ENCODE measurements at regions not wholly inside any gene's neighbourhood (a gene's known extent, or its start where the extent isn't known, plus 50 kb on each side); places are given as distances from the start of the nearest gene placed in this dataset.

- H3K27me3 ChIP-seq (ENCODE audit: control insufficient read depth, extremely low read depth, insufficient read depth, low read length): no peaks in the 10 kb centered on the region
- H2AFZ ChIP-seq (ENCODE audit: control insufficient read depth, low read length): no peak overlapping the region
- H3K9me1 ChIP-seq (ENCODE audit: control insufficient read depth, extremely low read depth, insufficient read depth, low read length): no peaks in the 10 kb centered on the region
- no peak overlapping the region for H3K9ac ChIP-seq (ENCODE audit: control insufficient read depth, extremely low read depth, insufficient read depth, low read length)
- dilution Hi-C loops (cut with MboI; ENCODE audit: extremely low pct_ligation_motif_present, low sequenced_read_pairs): no loop called here
- no peaks in the 10 kb centered on the region for H3K36me3 ChIP-seq (ENCODE audit: control insufficient read depth in 2 of 2, extremely low read depth in 1 of 2, insufficient read depth in 2 of 2, low read length in 2 of 2)
- DNase-seq (ENCODE audit: low read depth, low spot score) (no peak), FAIRE-seq (no peak)
- no peak overlapping the region for H3K27ac ChIP-seq (ENCODE audit: control insufficient read depth, insufficient read depth, low read length)
- H3K79me2 ChIP-seq (ENCODE audit: control insufficient read depth, insufficient read depth, low read length): no peaks in the 10 kb centered on the region
- H3K4me3 ChIP-seq (ENCODE audit: control insufficient read depth in 2 of 3, extremely low read depth in 1 of 3, insufficient read depth in 2 of 3, low read depth in 1 of 3, low read length in 3 of 3): no peak overlapping the region
- no peaks in the 10 kb centered on the region for H4K20me1 ChIP-seq (ENCODE audit: control insufficient read depth, extremely low read depth, insufficient read depth, low read length)
- H3K4me1 ChIP-seq (ENCODE audit: control insufficient read depth, extremely low read depth, insufficient read depth, low read length): no peaks in the 10 kb centered on the region
- TF ChIP-seq CTCF (optimal IDR thresholded peaks at IDR 0.05 in 1 of 3, IDR thresholded peaks at IDR 0.05 in 1 of 3, conservative IDR thresholded peaks at IDR 0.05 in 1 of 3; ENCODE audit: extremely low read depth in 1 of 3, insufficient read depth in 2 of 3, low read length in 3 of 3) (no peak), EZH2 (IDR thresholded peaks at IDR 0.05; ENCODE audit: low read length) (no peak)
- H3K4me2 ChIP-seq (ENCODE audit: control insufficient read depth, extremely low read depth, insufficient read depth, low read depth, low read length): no peak overlapping the region
- H3K9me3 ChIP-seq (ENCODE audit: control insufficient read depth, low read depth, low read length): no peaks in the 10 kb centered on the region
Observed at GRCh38 chr7:125427676-125428075, 498.1 kb upstream of the POT1 start.

GRCh38 chr7:125425506-125425905 lies 495.9 kb upstream of the POT1 start:
- no peak for TF ChIP-seq EZH2 (IDR thresholded peaks at IDR 0.05; ENCODE audit: low read length)
- TF ChIP-seq CTCF (optimal IDR thresholded peaks at IDR 0.05 in 1 of 3, IDR thresholded peaks at IDR 0.05 in 1 of 3, conservative IDR thresholded peaks at IDR 0.05 in 1 of 3; ENCODE audit: extremely low read depth in 1 of 3, insufficient read depth in 2 of 3, low read length in 3 of 3): no peak
- no peak overlapping the region for H3K4me2 ChIP-seq (ENCODE audit: control insufficient read depth, extremely low read depth, insufficient read depth, low read depth, low read length)
- no peaks in the 10 kb centered on the region for H3K36me3 ChIP-seq (ENCODE audit: control insufficient read depth in 2 of 2, extremely low read depth in 1 of 2, insufficient read depth in 2 of 2, low read length in 2 of 2)
- H3K4me1 ChIP-seq (ENCODE audit: control insufficient read depth, extremely low read depth, insufficient read depth, low read length): no peaks in the 10 kb centered on the region
- H3K79me2 ChIP-seq (ENCODE audit: control insufficient read depth, insufficient read depth, low read length): no peaks in the 10 kb centered on the region
- DNase-seq (ENCODE audit: low read depth, low spot score): no peak
- H3K9me3 ChIP-seq (ENCODE audit: control insufficient read depth, low read depth, low read length): no peaks in the 10 kb centered on the region
- H3K27me3 ChIP-seq (ENCODE audit: control insufficient read depth, extremely low read depth, insufficient read depth, low read length): no peaks in the 10 kb centered on the region
- no peaks in the 10 kb centered on the region for H3K9me1 ChIP-seq (ENCODE audit: control insufficient read depth, extremely low read depth, insufficient read depth, low read length)
- FAIRE-seq: no peak
- H4K20me1 ChIP-seq (ENCODE audit: control insufficient read depth, extremely low read depth, insufficient read depth, low read length): no peaks in the 10 kb centered on the region
- H3K4me3 ChIP-seq (ENCODE audit: control insufficient read depth in 2 of 3, extremely low read depth in 1 of 3, insufficient read depth in 2 of 3, low read depth in 1 of 3, low read length in 3 of 3): no peak overlapping the region
- no peak overlapping the region for H3K27ac ChIP-seq (ENCODE audit: control insufficient read depth, insufficient read depth, low read length)
- no peak overlapping the region for H2AFZ ChIP-seq (ENCODE audit: control insufficient read depth, low read length)
- H3K9ac ChIP-seq (ENCODE audit: control insufficient read depth, extremely low read depth, insufficient read depth, low read length): no peak overlapping the region
- dilution Hi-C loops (cut with MboI; ENCODE audit: extremely low pct_ligation_motif_present, low sequenced_read_pairs): no loop called here

All from keratinocyte (primary cell).